ENCODE measurements at regions not wholly inside any gene's neighbourhood (a gene's known extent, or its start where the extent isn't known, plus 50 kb on each side); places are given as distances from the start of the nearest gene placed in this dataset.

DNA sequence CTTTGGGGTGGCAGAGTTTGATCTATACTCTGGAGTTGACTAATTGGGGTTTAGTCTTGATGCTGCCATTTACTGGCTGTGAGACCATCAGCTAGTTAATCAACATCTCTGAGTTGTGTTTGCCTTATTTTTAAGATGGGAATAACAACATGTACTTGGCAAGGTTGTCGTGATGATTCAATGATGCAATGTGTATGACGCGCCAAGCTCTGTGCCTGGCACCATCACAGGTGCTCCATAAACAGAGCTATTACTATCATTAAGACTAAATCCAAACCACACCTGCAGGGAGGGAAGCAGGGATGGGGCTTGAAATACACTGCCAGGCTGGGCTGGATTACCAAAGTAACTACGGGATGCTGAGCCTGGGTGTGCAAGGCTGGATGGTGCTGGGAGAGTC lies 60.1 kb upstream of the E2F3 start:
- TF ChIP-seq, protein P1, sequence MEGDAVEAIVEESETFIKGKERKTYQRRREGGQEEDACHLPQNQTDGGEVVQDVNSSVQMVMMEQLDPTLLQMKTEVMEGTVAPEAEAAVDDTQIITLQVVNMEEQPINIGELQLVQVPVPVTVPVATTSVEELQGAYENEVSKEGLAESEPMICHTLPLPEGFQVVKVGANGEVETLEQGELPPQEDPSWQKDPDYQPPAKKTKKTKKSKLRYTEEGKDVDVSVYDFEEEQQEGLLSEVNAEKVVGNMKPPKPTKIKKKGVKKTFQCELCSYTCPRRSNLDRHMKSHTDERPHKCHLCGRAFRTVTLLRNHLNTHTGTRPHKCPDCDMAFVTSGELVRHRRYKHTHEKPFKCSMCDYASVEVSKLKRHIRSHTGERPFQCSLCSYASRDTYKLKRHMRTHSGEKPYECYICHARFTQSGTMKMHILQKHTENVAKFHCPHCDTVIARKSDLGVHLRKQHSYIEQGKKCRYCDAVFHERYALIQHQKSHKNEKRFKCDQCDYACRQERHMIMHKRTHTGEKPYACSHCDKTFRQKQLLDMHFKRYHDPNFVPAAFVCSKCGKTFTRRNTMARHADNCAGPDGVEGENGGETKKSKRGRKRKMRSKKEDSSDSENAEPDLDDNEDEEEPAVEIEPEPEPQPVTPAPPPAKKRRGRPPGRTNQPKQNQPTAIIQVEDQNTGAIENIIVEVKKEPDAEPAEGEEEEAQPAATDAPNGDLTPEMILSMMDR (optimal IDR thresholded peaks at IDR 0.05 in 1 of 3, IDR thresholded peaks at IDR 0.05 in 1 of 3, conservative IDR thresholded peaks at IDR 0.05 in 1 of 3; ENCODE audit: extremely low read depth in 1 of 3, insufficient read depth in 2 of 3, low read length in 3 of 3), result no peak
- TF ChIP-seq EZH2 (IDR thresholded peaks at IDR 0.05; ENCODE audit: low read length), result no peak
